WTC11 (cell line): ENCODE measurements at regions not wholly inside any gene's neighbourhood (a gene's known extent, or its start where the extent isn't known, plus 50 kb on each side); places are given as distances from the start of the nearest gene placed in this dataset.

ENCODE experiments used
- ATAC-seq: fragments of 200-7000 bp; cut with Tn5 transposase; 2 replicates; pipeline ENCODE4 v1.10.0; 2021; ENCODE audit warnings: mild to moderate bottlenecking, moderate library complexity
- CTCF ChIA-PET: fragments of 300-600 bp; sonication (Branson Sonifier 250); formaldehyde crosslinking; loops from one replicate; lab custom pipeline; 2021; ENCODE audit warnings: antibody characterized with exemption; lab: Charles Lee
- POLR2A ChIA-PET: fragments of 350-600 bp; sonication (Branson Sonifier 250); formaldehyde crosslinking; loops from one replicate; lab custom pipeline; 2021; ENCODE audit warnings: antibody characterized with exemption; lab: Charles Lee
- DNase-seq: peaks from one replicate; pipeline ENCODE4 v3.0.0; 2021; ENCODE audit warnings: low spot score
- H3K27ac Mint-ChIP-seq: 2 replicates; pipeline ENCODE4 v1.8.0; 2021; ENCODE audit warnings: mixed read lengths
- H3K27me3 Mint-ChIP-seq: 2 replicates; pipeline ENCODE4 v1.8.0; 2021; ENCODE audit warnings: low read depth, mild to moderate bottlenecking, moderate library complexity, mixed read lengths
- H3K36me3 Mint-ChIP-seq: 2 replicates; pipeline ENCODE4 v1.8.0; 2021; ENCODE audit warnings: mixed read lengths
- H3K4me1 Mint-ChIP-seq: 2 replicates; pipeline ENCODE4 v1.8.0; 2022; ENCODE audit warnings: mixed read lengths
- H3K4me3 Mint-ChIP-seq: 2 replicates; pipeline ENCODE4 v1.8.0; 2021; ENCODE audit warnings: mild to moderate bottlenecking, moderate library complexity, mixed read lengths
- H3K9me3 Mint-ChIP-seq: 2 replicates; pipeline ENCODE4 v1.8.0; 2021; ENCODE audit warnings: mixed read lengths
- AR ChIP-seq: fragments of 250-450 bp; sonication (Bioruptor Pico); IDR thresholded peaks from 2 replicates; pipeline ENCODE4 v1.9.0; 2021; ENCODE audit warnings: mild to moderate bottlenecking
- ARID4B ChIP-seq: sonication (generic); formaldehyde crosslinking; IDR thresholded peaks from 2 replicates; pipeline ENCODE4 v1.8.0; 2023; ENCODE audit warnings: missing genetic modification reagents, mild to moderate bottlenecking, borderline replicate concordance
- CBFB ChIP-seq: sonication (generic); formaldehyde crosslinking; IDR thresholded peaks from 2 replicates; pipeline ENCODE4 v1.8.1; 2022; ENCODE audit warnings: mild to moderate bottlenecking, low read depth, missing genetic modification reagents
- CREM ChIP-seq: sonication (generic); formaldehyde crosslinking; IDR thresholded peaks from 2 replicates; pipeline ENCODE4 v1.8.1; 2022; ENCODE audit warnings: mild to moderate bottlenecking, missing genetic modification reagents, moderate library complexity
- CTCF ChIP-seq: fragments of 200-600 bp; IDR thresholded peaks from 2 replicates; pipeline ENCODE4 v1.8.0; 2022; ENCODE audit warnings: antibody characterized with exemption
- JAZF1 ChIP-seq: fragments of 250-450 bp; sonication (Bioruptor Pico); IDR thresholded peaks from 2 replicates; pipeline ENCODE4 v1.9.0; 2021; ENCODE audit warnings: moderate library complexity, mild to moderate bottlenecking, inconsistent platforms
- SMAD4 ChIP-seq: sonication (generic); formaldehyde crosslinking; IDR thresholded peaks from 2 replicates; pipeline ENCODE4 v1.8.0; 2022; ENCODE audit warnings: mild to moderate bottlenecking, missing genetic modification reagents
- SP1 ChIP-seq: sonication (generic); formaldehyde crosslinking; conservative IDR thresholded peaks from 2 replicates; pipeline ENCODE4 v1.8.1; 2022; ENCODE audit warnings: missing genetic modification reagents
- ZBTB21 ChIP-seq: sonication (generic); formaldehyde crosslinking; IDR thresholded peaks from 2 replicates; pipeline ENCODE4 v1.8.1; 2023; ENCODE audit warnings: mild to moderate bottlenecking, missing genetic modification reagents, borderline replicate concordance
- ZNF532 ChIP-seq: fragments of 250-450 bp; sonication (Bioruptor Pico); IDR thresholded peaks from 2 replicates; pipeline ENCODE4 v1.9.0; 2021; ENCODE audit warnings: mild to moderate bottlenecking, borderline replicate concordance

GRCh38 chr3:31157893-31158620, 263.6 kb upstream of the GADL1 start:
- ATAC-seq, result no peak
- TF ChIP-seq ZBTB21 (CRISPR knock-in tag) (no peak), ARID4B (no peak), SP1 (CRISPR knock-in tag) (no peak), JAZF1 (CRISPR knock-in tag) (no peak), CREM (no peak), CTCF (no peak), CBFB (CRISPR knock-in tag) (no peak), AR (no peak), ZNF532 (CRISPR knock-in tag) (no peak), SMAD4 (no peak)
- TF ChIP-seq, all 79 proteins: peak for 0
- H3K27ac Mint-ChIP-seq, result no peak overlapping the region
- ChIA-PET POLR2A (no interaction called here), CTCF (no interaction called here)
- no peaks in the 10 kb centered on the region for H3K4me1 Mint-ChIP-seq
- no peak for DNase-seq
- no peak overlapping the region for H3K4me3 Mint-ChIP-seq
- no peaks in the 10 kb centered on the region for H3K36me3 Mint-ChIP-seq
- no peaks in the 10 kb centered on the region for H3K27me3 Mint-ChIP-seq
- H3K9me3 Mint-ChIP-seq, result no peaks in the 10 kb centered on the region
